ENCODE measurements at regions not wholly inside any gene's neighbourhood (a gene's known extent, or its start where the extent isn't known, plus 50 kb on each side); places are given as distances from the start of the nearest gene placed in this dataset.

DNA sequence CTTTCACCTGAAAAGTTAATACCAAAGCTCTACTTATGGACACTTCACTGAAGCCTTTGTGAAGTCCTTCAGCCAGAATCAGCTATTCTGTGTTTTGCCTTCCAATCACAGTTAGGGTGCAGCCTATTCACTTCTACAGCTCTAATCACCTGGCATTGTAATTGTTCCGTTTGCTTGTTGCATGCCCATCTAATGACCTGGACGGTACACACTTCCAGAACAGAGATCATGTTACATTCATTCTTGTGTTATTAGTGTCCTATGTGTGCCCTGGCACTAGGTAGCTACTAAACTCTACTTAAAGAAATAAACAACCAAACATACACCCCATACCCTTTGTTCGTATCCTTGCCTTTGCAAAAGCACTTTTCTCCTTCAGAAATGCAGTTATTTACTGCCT lies 1162.9 kb upstream of the WWC1 start (continued):
- TF ChIP-seq, protein P1, sequence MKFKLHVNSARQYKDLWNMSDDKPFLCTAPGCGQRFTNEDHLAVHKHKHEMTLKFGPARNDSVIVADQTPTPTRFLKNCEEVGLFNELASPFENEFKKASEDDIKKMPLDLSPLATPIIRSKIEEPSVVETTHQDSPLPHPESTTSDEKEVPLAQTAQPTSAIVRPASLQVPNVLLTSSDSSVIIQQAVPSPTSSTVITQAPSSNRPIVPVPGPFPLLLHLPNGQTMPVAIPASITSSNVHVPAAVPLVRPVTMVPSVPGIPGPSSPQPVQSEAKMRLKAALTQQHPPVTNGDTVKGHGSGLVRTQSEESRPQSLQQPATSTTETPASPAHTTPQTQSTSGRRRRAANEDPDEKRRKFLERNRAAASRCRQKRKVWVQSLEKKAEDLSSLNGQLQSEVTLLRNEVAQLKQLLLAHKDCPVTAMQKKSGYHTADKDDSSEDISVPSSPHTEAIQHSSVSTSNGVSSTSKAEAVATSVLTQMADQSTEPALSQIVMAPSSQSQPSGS (CRISPR knock-in tag; IDR thresholded peaks at IDR 0.05; ENCODE audit: borderline replicate concordance, low read depth): no peak
- TF ChIP-seq, protein P2, sequence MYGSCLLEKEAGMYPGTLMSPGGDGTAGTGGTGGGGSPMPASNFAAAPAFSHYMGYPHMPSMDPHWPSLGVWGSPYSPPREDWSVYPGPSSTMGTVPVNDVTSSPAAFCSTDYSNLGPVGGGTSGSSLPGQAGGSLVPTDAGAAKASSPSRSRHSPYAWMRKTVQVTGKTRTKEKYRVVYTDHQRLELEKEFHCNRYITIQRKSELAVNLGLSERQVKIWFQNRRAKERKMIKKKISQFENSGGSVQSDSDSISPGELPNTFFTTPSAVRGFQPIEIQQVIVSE (CRISPR knock-in tag; IDR thresholded peaks at IDR 0.05; ENCODE audit: borderline replicate concordance): no peak
- TF ChIP-seq SMAD4 (CRISPR knock-in tag; IDR thresholded peaks at IDR 0.05) (no peak), FOXK1 (CRISPR knock-in tag; IDR thresholded peaks at IDR 0.05) (no peak), PRRX2 (CRISPR knock-in tag; IDR thresholded peaks at IDR 0.05) (no peak), FOXJ3 (CRISPR knock-in tag; IDR thresholded peaks at IDR 0.05; ENCODE audit: borderline replicate concordance) (no peak), JAZF1 (CRISPR knock-in tag; IDR thresholded peaks at IDR 0.05) (no peak)

DNA sequence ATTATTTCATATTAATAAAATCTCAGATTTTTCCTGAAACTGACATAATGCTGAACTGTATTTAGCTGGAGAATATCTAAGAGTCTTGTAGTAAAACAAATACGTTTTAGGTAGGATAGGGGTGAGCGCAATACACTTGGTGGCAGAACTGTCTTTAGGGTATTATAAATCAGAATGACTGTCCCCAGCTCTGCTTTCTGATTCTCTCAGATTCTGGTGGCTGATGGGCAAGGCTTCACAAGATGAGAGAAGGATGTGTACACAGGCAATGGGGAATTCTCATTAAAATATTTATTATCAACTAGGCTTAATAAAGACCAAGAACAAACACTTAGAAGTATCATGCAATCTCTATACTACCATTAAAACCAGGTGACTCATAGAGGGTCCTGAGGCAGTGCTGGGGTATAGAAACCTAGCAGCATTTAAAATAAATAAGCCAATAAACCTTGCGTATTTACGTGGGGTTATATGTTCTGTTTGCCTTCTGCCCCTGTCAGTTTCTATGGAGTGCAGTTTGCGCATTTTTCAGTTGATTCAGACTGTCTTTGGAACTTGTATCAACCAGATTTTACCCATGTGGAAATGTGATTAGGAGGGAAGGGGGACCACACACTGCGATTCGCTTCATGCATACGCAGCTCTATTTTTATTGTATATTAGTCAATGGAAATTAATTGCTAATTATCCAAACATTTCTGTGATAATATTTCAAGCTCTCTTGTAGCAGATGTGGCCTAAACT lies 1150.7 kb upstream of the WWC1 start:
- Mint-ChIP-seq H3K9me3 (peaks cover 10% of the 10 kb centered on the region), H3K4me1 (no peaks in the 10 kb centered on the region), H3K36me3 (peaks cover 3% of the 10 kb centered on the region; the same call in 1 of the 2 replicates), H3K27me3 (ENCODE audit: low read depth) (no peaks in the 10 kb centered on the region), H3K4me3 (no peak overlapping the region), H3K27ac (no peak overlapping the region)
- DNase-seq (ENCODE audit: low spot score): no peak
- no peak for ATAC-seq
- ChIA-PET POLR2A (no interaction called here), CTCF (no interaction called here)
- TF ChIP-seq ZNF138 (CRISPR knock-in tag; conservative IDR thresholded peaks at IDR 0.05) (no peak), NFE2L1 (CRISPR knock-in tag; IDR thresholded peaks at IDR 0.05) (no peak), ZNF671 (CRISPR knock-in tag; IDR thresholded peaks at IDR 0.05) (no peak), ZNF396 (CRISPR knock-in tag; IDR thresholded peaks at IDR 0.05; ENCODE audit: borderline replicate concordance) (no peak), ZNF416 (CRISPR knock-in tag; IDR thresholded peaks at IDR 0.05) (no peak), HMGA2 (CRISPR knock-in tag; IDR thresholded peaks at IDR 0.05) (no peak), GTF2I (CRISPR knock-in tag; conservative IDR thresholded peaks at IDR 0.05) (no peak), GRHL2 (CRISPR knock-in tag; IDR thresholded peaks at IDR 0.05; ENCODE audit: insufficient replicate concordance, severe bottlenecking) (no peak)
- TF ChIP-seq, protein P3, sequence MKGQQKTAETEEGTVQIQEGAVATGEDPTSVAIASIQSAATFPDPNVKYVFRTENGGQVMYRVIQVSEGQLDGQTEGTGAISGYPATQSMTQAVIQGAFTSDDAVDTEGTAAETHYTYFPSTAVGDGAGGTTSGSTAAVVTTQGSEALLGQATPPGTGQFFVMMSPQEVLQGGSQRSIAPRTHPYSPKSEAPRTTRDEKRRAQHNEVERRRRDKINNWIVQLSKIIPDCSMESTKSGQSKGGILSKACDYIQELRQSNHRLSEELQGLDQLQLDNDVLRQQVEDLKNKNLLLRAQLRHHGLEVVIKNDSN (CRISPR knock-in tag; IDR thresholded peaks at IDR 0.05): no peak
- TF ChIP-seq, protein P4, sequence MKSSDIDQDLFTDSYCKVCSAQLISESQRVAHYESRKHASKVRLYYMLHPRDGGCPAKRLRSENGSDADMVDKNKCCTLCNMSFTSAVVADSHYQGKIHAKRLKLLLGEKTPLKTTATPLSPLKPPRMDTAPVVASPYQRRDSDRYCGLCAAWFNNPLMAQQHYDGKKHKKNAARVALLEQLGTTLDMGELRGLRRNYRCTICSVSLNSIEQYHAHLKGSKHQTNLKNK (CRISPR knock-in tag; IDR thresholded peaks at IDR 0.05): no peak
- TF ChIP-seq, protein P5, sequence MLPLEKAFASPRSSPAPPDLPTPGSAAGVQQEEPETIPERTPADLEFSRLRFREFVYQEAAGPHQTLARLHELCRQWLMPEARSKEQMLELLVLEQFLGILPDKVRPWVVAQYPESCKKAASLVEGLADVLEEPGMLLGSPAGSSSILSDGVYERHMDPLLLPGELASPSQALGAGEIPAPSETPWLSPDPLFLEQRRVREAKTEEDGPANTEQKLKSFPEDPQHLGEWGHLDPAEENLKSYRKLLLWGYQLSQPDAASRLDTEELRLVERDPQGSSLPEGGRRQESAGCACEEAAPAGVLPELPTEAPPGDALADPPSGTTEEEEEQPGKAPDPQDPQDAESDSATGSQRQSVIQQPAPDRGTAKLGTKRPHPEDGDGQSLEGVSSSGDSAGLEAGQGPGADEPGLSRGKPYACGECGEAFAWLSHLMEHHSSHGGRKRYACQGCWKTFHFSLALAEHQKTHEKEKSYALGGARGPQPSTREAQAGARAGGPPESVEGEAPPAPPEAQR (CRISPR knock-in tag; IDR thresholded peaks at IDR 0.05): no peak
- TF ChIP-seq, protein P6, sequence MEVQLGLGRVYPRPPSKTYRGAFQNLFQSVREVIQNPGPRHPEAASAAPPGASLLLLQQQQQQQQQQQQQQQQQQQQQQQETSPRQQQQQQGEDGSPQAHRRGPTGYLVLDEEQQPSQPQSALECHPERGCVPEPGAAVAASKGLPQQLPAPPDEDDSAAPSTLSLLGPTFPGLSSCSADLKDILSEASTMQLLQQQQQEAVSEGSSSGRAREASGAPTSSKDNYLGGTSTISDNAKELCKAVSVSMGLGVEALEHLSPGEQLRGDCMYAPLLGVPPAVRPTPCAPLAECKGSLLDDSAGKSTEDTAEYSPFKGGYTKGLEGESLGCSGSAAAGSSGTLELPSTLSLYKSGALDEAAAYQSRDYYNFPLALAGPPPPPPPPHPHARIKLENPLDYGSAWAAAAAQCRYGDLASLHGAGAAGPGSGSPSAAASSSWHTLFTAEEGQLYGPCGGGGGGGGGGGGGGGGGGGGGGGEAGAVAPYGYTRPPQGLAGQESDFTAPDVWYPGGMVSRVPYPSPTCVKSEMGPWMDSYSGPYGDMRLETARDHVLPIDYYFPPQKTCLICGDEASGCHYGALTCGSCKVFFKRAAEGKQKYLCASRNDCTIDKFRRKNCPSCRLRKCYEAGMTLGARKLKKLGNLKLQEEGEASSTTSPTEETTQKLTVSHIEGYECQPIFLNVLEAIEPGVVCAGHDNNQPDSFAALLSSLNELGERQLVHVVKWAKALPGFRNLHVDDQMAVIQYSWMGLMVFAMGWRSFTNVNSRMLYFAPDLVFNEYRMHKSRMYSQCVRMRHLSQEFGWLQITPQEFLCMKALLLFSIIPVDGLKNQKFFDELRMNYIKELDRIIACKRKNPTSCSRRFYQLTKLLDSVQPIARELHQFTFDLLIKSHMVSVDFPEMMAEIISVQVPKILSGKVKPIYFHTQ (CRISPR knock-in tag; IDR thresholded peaks at IDR 0.05): no peak
